ENCODE measurements at regions not wholly inside any gene's neighbourhood (a gene's known extent, or its start where the extent isn't known, plus 50 kb on each side); places are given as distances from the start of the nearest gene placed in this dataset.

- H3K4ac ChIP-seq (ENCODE audit: low read depth, low read length): no peak overlapping the region
- H3K56ac ChIP-seq (ENCODE audit: insufficient read length, low read depth, low read length): no peak overlapping the region
- no peaks in the 10 kb centered on the region for H3K4me1 ChIP-seq (ENCODE audit: insufficient read depth, low read length)
- WGBS (ENCODE audit: extremely low coverage, insufficient read length, low lambda C conversion rate): no CpG with 5 or more reads among the region's 4 CpGs
- Mint-ChIP-seq H3K27me3 (ENCODE audit: low read depth) (peaks cover 11% of the 10 kb centered on the region), H3K27ac (no peak overlapping the region), H3K9me3 (no peaks in the 10 kb centered on the region), H3K4me3 (no peak overlapping the region), H3K4me1 (no peaks in the 10 kb centered on the region), H3K36me3 (ENCODE audit: insufficient read depth in 1 of 3, low read depth in 3 of 3) (no peaks in the 10 kb centered on the region)
- no peak overlapping the region for H4K5ac ChIP-seq (ENCODE audit: insufficient read length, low read depth, low read length)
- H2BK5ac ChIP-seq (ENCODE audit: insufficient read length, low read length): no peak overlapping the region
- H4K8ac ChIP-seq (replicated peaks; ENCODE audit: insufficient read length, low read depth, low read length): no peak overlapping the region
- H3K79me1 ChIP-seq (ENCODE audit: insufficient read depth, low read depth, low read length, poor library complexity, severe bottlenecking): no peaks in the 10 kb centered on the region
- H2BK12ac ChIP-seq (ENCODE audit: insufficient read length, low read depth, low read length): no peak overlapping the region
- H2AK5ac ChIP-seq (ENCODE audit: insufficient read length, low read length): no peak overlapping the region
- H2BK120ac ChIP-seq (ENCODE audit: low read depth, low read length, poor library complexity, severe bottlenecking): no peak overlapping the region
- no peaks in the 10 kb centered on the region for H3K79me2 ChIP-seq (ENCODE audit: insufficient read depth, low read length)
- H2BK15ac ChIP-seq (ENCODE audit: low read depth, low read length): no peak overlapping the region
- no peak for TF ChIP-seq CTCF (conservative IDR thresholded peaks at IDR 0.05)
- no peak overlapping the region for H3K27ac ChIP-seq (ENCODE audit: insufficient read length, low read depth, low read length)
- no peak overlapping the region for H3K18ac ChIP-seq (ENCODE audit: insufficient read length, low read depth, low read length)
- H3K23ac ChIP-seq (ENCODE audit: insufficient read length, low read depth, low read length): no peak overlapping the region
- H3K4me2 ChIP-seq (ENCODE audit: insufficient read depth, insufficient read length, low read length): no peak overlapping the region
- no peaks in the 10 kb centered on the region for H3K23me2 ChIP-seq (ENCODE audit: insufficient read length, low read depth, low read length, poor library complexity, severe bottlenecking)
- H3T11ph ChIP-seq (ENCODE audit: low read length): no peak overlapping the region
- no peak overlapping the region for H2AFZ ChIP-seq (ENCODE audit: low read length)
- H3K27me3 ChIP-seq (ENCODE audit: insufficient read depth, low read length): no peaks in the 10 kb centered on the region
- no peaks in the 10 kb centered on the region for H4K20me1 ChIP-seq (ENCODE audit: control insufficient read depth, insufficient read depth, insufficient read length)
- no peak overlapping the region for H4K91ac ChIP-seq (ENCODE audit: insufficient read length, low read depth, low read length)
- no peak overlapping the region for H3K9ac ChIP-seq (ENCODE audit: extremely low read depth, insufficient read length, low read length)
- DNase-seq: no peak
- no peak overlapping the region for H2BK20ac ChIP-seq (ENCODE audit: low read depth, low read length, poor library complexity, severe bottlenecking)
- H3K14ac ChIP-seq (ENCODE audit: insufficient read depth, low read length): no peak overlapping the region
- no peaks in the 10 kb centered on the region for H3K9me3 ChIP-seq (ENCODE audit: control insufficient read depth, low read depth, low read length)
Measured at GRCh38 chr3:16030342-16030741, 144.1 kb upstream of the GALNT15 start.
